HUES64 (cell line): ENCODE measurements at regions not wholly inside any gene's neighbourhood (a gene's known extent, or its start where the extent isn't known, plus 50 kb on each side); places are given as distances from the start of the nearest gene placed in this dataset.
"Not testable (repeated sequence)": the region's sequence is repeated elsewhere in the genome, so short reads cannot be mapped to it uniquely, and the experiment has no call there.

Source experiments
- H3K27ac ChIP-seq: 2 replicates; pipeline ENCODE4 v1.7.0; 2013; ENCODE audit warnings: low read depth, low read length, inconsistent platforms
- H3K27me3 ChIP-seq: 2 replicates; pipeline ENCODE4 v1.6.1; 2013; ENCODE audit warnings: mild to moderate bottlenecking, low read length; ENCODE audit not compliant: insufficient read depth
- H3K36me3 ChIP-seq: 2 replicates; pipeline ENCODE4 v1.6.1; 2013; ENCODE audit warnings: mild to moderate bottlenecking, low read length; ENCODE audit not compliant: insufficient read depth
- H3K4me1 ChIP-seq: 2 replicates; pipeline ENCODE4 v1.6.1; 2013; ENCODE audit warnings: mild to moderate bottlenecking, low read length, moderate library complexity; ENCODE audit not compliant: insufficient read depth
- H3K4me3 ChIP-seq: 2 replicates; pipeline ENCODE4 v1.5.1; 2013; ENCODE audit warnings: mild to moderate bottlenecking, low read length, moderate library complexity
- H3K9ac ChIP-seq: 2 replicates; pipeline ENCODE4 v1.6.1; 2013; ENCODE audit warnings: mild to moderate bottlenecking, low read depth, low read length
- H3K9me3 ChIP-seq: 2 replicates; pipeline ENCODE4 v1.6.1; 2013; ENCODE audit warnings: low read depth, low read length; ENCODE audit not compliant: insufficient read depth
- WGBS: fragments of 150-250, 120-280 bp; methylation state at CpG from one replicate; pipeline ENCODE4 v1.1.7; 2013; ENCODE audit warnings: missing lambda C conversion rate; 5-methylcytosine and 5-hydroxymethylcytosine counted together

- H3K4me3 ChIP-seq = no peak overlapping the region
- 82% methylated on average over 6 of the region's 7 CpGs for WGBS
- H3K9me3 ChIP-seq = no peaks in the 10 kb centered on the region
- H3K4me1 ChIP-seq = no peaks in the 10 kb centered on the region
- H3K27me3 ChIP-seq = no peaks in the 10 kb centered on the region
- no peaks in the 10 kb centered on the region for H3K36me3 ChIP-seq
- H3K27ac ChIP-seq = no peak overlapping the region
- H3K9ac ChIP-seq = no peak overlapping the region
Observed at GRCh38 chr6:67687396-67687795, 947.7 kb upstream of the ADGRB3 start.

- WGBS = no CpG with 5 or more reads among the region's 1 CpG
Observed at GRCh38 chr6:67686225-67686624, 948.9 kb upstream of the ADGRB3 start.

DNA sequence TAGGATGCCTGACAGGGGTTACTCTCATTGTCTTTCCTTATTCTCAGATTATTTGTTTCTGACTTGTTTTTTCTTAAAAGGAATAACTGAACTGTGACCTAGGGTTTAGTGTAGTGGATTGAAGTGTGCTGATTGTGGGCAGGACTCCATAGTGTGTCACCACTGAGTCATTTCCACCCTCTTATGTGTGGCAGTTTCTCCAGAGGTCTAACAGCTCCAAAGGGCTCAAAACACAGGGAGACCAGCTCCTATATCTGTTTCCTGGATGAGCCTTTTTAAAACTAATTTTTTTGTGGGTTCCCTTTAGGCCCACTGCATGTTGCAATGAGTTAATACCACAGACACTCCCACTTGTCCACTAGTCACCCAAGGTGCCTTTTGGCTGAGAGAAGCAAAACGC lies 951.1 kb upstream of the ADGRB3 start:
- no peak overlapping the region for H3K9ac ChIP-seq
- H3K9me3 ChIP-seq = no peaks in the 10 kb centered on the region
- H3K4me1 ChIP-seq = no peaks in the 10 kb centered on the region
- H3K27me3 ChIP-seq = no peaks in the 10 kb centered on the region
- 88% methylated on average over 1 of the region's 1 CpG for WGBS
- H3K4me3 ChIP-seq = no peak overlapping the region
- H3K36me3 ChIP-seq = no peaks in the 10 kb centered on the region
- no peak overlapping the region for H3K27ac ChIP-seq

More at GRCh38 chr6:67686225-67686624, 948.9 kb upstream of the ADGRB3 start:
- H3K4me3 ChIP-seq, H3K27me3 ChIP-seq, H3K36me3 ChIP-seq, H3K9me3 ChIP-seq, H3K27ac ChIP-seq, H3K4me1 ChIP-seq, H3K9ac ChIP-seq: not testable (repeated sequence)

- H3K27me3 ChIP-seq = no peaks in the 10 kb centered on the region
- peaks cover 5% of the 10 kb centered on the region; the same call in 1 of the 2 replicates for H3K9me3 ChIP-seq
- H3K4me1 ChIP-seq = no peaks in the 10 kb centered on the region
- H3K4me3 ChIP-seq = no peak overlapping the region
- no peak overlapping the region for H3K9ac ChIP-seq
- H3K27ac ChIP-seq = no peak overlapping the region
- no peaks in the 10 kb centered on the region for H3K36me3 ChIP-seq
- WGBS = 83% methylated on average over 2 of the region's 2 CpGs
Observed at GRCh38 chr6:67680297-67680932, 954.7 kb upstream of the ADGRB3 start.

GRCh38 chr6:67679566-67680296 lies 955.4 kb upstream of the ADGRB3 start:
- Histone ChIP-seq H3K4me1 (no peaks in the 10 kb centered on the region), H3K9me3 (peaks cover 11% of the 10 kb centered on the region; the same call in 1 of the 2 replicates), H3K9ac (no peak overlapping the region), H3K4me3 (no peak overlapping the region), H3K27ac (no peak overlapping the region), H3K27me3 (no peaks in the 10 kb centered on the region), H3K36me3 (no peaks in the 10 kb centered on the region)
- WGBS = 93% methylated on average over 3 of the region's 3 CpGs

DNA sequence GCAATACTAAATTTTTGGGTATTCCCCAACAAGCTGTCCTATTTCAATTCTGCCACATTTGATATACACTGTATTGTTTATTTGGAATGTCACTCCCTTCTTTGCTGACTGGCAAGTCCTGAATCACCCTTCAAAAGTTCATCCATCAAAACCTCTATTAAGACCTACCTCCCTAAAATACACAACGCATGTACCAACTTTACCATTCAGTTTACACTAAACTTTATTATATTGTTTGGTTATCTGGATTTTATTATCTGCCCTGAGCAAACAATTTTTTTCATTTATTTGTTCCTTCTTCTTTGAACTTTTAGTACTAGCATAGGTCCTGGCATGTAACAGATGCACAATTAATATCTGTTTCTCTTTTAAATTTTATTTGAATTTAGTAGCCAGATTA lies 958.2 kb upstream of the ADGRB3 start:
- Histone ChIP-seq H3K27me3 (no peaks in the 10 kb centered on the region), H3K27ac (no peak overlapping the region), H3K4me1 (no peaks in the 10 kb centered on the region), H3K9me3 (peaks cover 38% of the 10 kb centered on the region), H3K9ac (no peak overlapping the region), H3K36me3 (no peaks in the 10 kb centered on the region), H3K4me3 (no peak overlapping the region)
- 100% methylated on average over 1 of the region's 1 CpG for WGBS

GRCh38 chr6:67667637-67668422 lies 967.3 kb upstream of the ADGRB3 start:
- no peak overlapping the region for H3K9ac ChIP-seq
- H3K36me3 ChIP-seq = no peaks in the 10 kb centered on the region
- no peaks in the 10 kb centered on the region for H3K4me1 ChIP-seq
- peaks cover 19% of the 10 kb centered on the region; the same call in 1 of the 2 replicates for H3K9me3 ChIP-seq
- no peak overlapping the region for H3K27ac ChIP-seq
- no peaks in the 10 kb centered on the region for H3K27me3 ChIP-seq
- H3K4me3 ChIP-seq = no peak overlapping the region
- WGBS = 100% methylated on average over 2 of the region's 2 CpGs

DNA sequence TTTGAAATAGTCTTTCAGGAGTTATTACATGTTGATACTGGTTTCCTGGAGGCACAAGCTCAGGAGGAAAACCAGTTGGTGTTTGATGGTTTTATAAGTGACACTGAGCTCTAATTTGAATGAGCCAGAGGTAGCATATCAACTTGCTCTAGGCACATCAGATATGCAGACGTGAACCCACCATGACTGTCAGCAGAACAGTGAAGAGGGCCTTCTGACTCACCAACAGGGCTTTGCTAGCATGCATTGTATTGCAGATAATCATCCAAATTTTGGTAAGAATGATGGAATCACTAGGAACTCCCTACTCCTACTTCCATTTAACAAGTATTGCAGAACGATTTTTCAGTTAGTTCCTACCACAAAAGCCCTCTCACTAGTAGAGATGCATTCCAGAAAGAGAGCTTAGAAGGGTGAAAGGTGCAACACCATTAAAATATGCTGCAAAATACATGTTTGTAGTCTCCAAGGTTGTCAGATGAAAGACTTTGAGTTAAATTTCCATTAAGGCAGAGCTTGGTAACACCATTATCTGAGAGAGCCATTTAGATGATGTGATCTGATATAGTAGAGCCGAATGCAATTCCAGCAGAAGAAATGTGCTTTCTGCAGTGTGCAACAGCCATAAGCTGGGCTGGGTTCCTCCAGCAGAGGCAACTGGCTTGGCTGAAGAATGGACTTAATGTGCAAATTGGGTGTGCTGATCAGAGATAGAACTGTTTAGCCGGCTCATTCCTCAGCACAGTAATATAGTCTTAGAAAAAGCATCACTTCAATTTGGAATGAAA lies 968.7 kb upstream of the ADGRB3 start:
- no peaks in the 10 kb centered on the region for H3K36me3 ChIP-seq
- H3K27ac ChIP-seq = no peak overlapping the region
- 89% methylated on average over 3 of the region's 4 CpGs for WGBS
- no peak overlapping the region for H3K4me3 ChIP-seq
- H3K4me1 ChIP-seq = no peaks in the 10 kb centered on the region
- no peak overlapping the region for H3K9ac ChIP-seq
- H3K27me3 ChIP-seq = no peaks in the 10 kb centered on the region
- H3K9me3 ChIP-seq = peaks cover 5% of the 10 kb centered on the region; the same call in 1 of the 2 replicates

- H3K27ac ChIP-seq = no peak overlapping the region
- H3K27me3 ChIP-seq = no peaks in the 10 kb centered on the region
- no peak overlapping the region for H3K9ac ChIP-seq
- no peaks in the 10 kb centered on the region for H3K4me1 ChIP-seq
- no peak overlapping the region for H3K4me3 ChIP-seq
- H3K36me3 ChIP-seq = no peaks in the 10 kb centered on the region
- 97% methylated on average over 3 of the region's 5 CpGs for WGBS
- H3K9me3 ChIP-seq = no peaks in the 10 kb centered on the region
Observed at GRCh38 chr6:67664942-67665341, 970.1 kb upstream of the ADGRB3 start.

DNA sequence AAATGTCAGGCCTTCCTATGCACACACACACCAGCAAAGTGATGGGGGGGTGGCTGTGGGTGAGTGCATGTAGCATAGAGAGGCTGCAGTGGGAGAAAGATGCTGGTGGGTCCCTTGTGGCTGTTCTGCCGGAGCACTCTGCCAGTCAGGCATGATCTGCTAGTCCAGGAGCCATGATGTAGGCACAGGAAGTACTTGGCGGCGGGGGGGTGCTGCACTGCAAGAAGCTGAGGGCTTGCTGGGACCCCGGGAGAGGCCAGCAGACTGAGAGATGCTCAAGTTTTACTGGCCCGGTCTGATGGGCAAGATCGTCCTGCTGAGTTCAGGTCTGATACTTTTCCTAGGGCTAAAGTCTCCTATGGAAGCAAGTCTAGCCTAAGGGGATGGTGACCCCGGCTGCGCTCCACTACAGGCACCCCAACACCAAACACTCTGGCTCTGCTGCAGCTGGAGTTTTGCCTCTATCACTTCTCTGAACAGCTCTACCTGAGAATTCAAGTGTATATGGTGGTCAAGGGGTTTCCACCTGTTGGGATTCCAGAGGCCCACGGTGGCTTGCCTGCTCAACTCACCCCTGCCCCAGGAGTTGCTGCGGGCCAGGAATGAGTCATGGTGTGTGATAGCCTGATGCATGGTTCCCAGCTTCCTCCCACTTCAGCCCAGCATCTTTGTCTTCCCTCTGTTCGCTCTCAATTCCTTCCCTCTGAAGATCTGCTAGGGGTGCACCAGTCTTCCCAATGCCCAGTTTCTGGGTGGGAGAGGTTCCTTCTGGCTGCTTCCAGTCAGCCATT lies 971.8 kb upstream of the ADGRB3 start:
- Histone ChIP-seq H3K36me3 (no peaks in the 10 kb centered on the region), H3K9me3 (no peaks in the 10 kb centered on the region), H3K27me3 (no peaks in the 10 kb centered on the region), H3K4me1 (no peaks in the 10 kb centered on the region), H3K9ac (no peak overlapping the region), H3K27ac (no peak overlapping the region), H3K4me3 (no peak overlapping the region)
- WGBS = 94% methylated on average over 10 of the region's 11 CpGs
